NK-92 treated with Interleukin-12 subunit alpha and Interleukin-12 subunit beta, amount 100 ng/mL, for 24 hours (cell line): ENCODE measurements at regions not wholly inside any gene's neighbourhood (a gene's known extent, or its start where the extent isn't known, plus 50 kb on each side); places are given as distances from the start of the nearest gene placed in this dataset.
"Not testable (repeated sequence)": the region's sequence is repeated elsewhere in the genome, so short reads cannot be mapped to it uniquely, and the experiment has no call there.

Experiments used
- DNase-seq: peaks from one replicate; lab custom pipeline; 2025; lab: John Stamatoyannopoulos, UW

DNA sequence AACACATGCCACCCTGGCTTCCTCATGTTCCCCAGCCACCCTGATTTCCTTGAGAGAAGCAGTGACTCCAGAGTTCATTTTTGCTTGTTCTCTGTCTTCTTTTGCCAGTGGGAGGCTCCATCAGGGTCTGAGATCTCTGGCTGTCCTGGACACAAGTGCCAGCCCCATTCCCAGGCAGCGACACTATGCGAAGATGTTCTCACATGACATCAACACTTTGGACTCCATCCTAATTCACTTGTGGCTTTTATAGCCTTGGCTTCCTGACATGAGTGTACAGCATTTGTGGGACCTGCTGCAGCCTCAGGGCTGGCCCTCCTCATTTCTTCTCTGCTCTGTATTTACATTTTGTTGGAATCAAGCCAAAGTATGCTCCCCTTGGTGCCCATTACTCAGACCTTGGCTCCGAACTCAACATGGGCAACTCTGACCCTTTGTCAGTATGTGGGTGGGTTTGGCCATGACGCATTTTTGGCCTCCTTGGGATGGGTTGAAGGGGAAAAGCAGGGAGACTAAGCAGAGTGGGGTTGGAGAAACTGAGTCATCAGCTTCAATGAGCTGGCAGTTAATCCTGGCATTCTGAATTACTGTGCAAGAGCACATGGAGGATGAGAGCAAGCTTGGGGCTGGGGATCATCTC, 119.0 kb upstream of the EEF2KMT start:
- no peak for DNase-seq

DNA sequence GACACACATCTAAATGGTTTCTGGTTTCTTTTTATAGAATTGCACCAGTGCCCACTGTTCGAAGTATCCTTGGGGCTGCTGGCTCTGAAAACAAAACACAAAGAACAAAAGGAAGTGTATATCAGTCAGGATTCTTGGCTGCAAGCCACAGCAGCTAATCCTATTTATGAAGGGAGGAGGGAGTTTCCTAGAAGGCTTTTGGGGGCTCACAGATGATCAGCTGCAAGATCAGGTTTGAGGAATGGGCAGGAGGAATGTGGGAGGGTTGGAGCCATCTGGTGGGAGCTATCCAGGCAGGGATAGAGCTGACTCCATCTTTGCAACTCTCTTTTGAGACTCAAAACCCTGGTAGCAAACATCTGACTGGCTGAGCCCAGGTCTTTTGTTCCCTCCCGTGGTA, 118.3 kb upstream of the EEF2KMT start:
- no peak for DNase-seq

DNA sequence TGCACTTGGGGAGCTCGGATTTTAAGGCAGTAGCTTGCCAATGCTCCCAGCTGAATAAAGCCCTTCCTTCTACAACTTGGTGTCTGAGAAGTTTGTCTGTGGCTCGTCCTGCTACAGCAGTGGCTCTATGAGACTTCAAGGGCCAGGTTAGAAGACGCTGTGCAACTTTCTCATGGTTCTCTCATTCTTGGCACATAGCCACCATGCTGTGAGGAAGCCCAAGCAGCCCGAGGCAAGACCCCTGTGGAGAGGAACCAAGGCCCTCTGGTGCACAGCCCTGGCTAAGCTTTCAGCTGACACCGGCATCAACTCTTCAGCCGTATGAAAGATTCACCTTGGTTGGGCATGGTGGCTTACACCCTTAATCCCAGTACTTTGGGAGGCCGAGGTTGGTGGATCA, 116.9 kb upstream of the EEF2KMT start:
- DNase-seq = no peak

DNA sequence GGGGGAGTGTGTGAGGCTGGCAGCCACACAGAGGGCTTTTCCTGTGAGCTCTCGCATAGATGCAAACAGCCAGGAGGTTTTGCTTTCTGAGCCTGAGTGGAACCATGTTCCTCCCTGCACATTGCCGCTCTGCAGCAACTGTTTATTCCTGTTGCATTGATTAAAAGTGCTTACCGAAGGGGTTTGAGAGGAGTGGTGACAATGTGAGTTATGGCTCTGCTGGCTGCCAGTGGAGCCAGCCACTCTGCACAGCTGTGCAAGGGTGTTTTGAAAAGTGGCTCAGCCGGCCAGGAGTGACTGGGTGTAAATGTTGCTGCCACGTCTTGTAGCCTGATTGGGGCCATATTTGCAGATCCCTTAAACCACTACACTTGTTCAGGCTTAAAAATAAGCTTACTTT, 114.9 kb upstream of the EEF2KMT start:
- not testable (repeated sequence) for DNase-seq

DNA sequence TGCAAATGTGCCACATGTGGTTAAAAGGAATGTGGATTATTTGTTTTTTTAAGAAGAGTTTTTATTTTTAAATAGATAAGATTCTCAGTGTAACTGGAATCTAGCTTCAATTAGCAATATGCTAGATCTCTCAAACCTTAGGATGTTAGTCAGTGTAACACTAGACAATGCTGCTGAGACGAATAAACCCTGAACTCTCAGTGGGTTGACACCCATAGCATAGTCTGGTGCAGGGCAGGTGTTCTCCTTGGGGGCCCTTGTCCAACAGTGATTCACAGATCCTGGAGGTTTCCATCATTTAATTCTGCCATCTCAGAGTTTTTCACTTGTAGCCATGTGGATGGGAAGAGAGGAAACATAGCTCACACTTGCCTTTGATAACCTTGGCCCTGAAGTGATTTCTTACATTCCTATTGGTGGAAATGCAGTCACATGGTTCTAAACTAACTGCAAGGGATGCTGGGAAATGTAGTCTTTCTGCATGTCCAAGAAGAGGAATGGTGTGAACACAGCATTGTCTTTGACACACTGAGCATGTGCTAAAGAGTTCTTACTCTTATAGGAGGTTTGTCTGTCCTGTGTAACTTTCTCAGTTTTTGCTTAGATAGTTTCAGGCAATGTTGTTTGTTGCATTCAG, 110.4 kb upstream of the EEF2KMT start:
- DNase-seq = not testable (repeated sequence)

DNA sequence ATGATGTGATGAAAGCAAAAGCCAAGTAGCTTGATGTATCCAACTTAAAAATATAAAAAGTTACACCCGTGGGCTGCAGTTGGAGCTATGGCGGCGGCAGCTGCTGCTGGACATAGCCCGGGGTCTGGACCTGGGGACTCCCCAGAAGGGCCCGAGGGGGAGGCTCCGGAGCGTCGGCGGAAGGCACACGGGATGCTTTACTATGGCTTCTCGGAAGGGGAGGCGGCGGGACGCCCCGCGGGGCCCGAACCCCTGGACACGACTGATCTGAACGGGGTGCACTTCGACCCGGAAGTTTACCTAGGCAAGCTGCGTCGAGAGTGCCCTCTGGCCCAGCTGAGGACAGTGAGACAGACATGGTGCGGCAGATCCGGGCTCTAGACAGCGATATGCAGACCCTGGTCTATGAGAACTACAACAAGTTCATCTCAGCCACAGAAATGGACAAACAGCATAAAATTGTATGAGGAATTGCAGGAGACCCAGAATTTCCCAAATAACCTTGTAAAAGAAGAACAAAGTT, 109.5 kb upstream of the EEF2KMT start:
- DNase-seq = no peak

DNA sequence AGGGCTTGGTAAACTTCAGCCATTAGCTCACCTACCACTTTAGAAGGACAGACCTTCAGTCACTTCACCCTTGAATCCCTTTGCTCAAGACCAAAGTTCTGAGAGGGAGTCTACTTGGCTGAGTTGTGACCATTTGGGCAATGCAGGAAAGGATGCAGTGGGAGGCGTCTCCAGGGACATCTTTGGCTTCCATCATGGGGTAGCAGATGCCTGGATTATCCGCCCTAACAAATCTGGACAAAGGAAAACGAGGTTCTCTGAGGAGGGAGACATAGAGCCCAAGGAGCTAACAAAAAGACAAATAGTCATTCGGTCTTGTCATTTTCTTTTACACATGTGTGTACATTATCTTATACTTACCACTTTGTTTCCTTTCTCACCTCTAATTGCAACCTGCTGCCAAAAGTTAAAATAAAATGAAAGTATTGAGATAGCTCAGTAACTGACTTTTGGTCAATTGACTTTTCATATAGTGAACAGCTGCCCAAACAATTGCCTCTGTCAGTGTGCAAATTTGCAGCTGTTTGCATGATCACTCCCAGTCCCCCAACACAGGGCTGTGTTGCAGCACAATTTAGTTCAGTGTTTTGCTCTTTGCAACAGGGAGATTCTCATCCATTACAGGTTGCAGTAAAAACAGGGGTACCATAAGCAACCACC, 108.9 kb upstream of the EEF2KMT start:
- DNase-seq = no peak

DNA sequence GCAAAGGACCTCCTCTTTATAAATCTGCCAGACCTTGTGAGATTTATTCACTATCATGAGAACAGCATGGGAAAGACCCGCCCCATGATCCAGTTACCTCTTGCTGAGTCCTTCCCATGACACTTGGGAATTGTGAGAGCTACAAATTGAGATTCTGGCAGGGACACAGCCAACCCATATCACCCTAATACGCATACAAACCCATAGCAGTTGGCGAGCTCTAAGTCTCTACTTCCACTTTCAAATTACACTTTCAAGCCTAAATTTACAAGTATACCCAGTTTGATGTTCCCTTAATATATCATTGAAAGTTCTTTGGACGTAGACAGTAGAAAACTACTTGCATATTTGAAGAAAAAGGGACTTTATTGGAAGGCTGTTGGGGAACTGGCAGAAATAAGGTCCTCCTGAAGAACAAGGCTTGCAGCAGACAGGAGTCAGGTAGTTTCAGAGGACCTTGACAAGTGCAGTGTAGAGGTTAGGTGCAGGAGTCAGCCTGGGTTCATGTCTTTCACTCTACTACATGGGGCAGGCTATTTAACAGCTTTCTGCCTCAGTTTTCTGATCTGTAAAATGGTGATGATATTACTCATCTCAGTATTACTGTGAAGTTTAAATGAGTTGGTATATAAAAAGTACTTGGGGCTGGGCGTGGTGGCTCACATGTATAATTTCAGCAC, 107.9 kb upstream of the EEF2KMT start:
- no peak for DNase-seq

DNA sequence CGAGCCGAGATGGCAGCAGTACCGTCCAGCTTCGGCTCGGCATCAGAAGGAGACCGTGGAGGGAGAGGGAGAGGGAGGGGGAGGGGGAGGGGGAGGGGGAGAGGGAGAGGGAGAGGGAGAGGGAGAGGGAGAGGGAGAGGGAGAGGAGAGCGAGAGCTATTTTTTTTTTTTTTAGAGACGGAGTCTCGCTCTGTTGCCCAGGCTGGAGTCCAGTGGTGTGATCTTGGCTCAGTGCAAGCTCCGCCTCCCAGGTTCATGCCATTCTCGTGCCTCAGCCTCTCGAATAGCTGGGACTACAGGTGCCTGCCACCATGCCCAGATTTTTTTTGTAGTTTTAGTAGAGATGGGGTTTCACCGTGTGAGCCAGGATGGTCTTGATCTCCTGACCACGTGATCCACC, 106.1 kb upstream of the EEF2KMT start:
- DNase-seq = not testable (repeated sequence)

DNA sequence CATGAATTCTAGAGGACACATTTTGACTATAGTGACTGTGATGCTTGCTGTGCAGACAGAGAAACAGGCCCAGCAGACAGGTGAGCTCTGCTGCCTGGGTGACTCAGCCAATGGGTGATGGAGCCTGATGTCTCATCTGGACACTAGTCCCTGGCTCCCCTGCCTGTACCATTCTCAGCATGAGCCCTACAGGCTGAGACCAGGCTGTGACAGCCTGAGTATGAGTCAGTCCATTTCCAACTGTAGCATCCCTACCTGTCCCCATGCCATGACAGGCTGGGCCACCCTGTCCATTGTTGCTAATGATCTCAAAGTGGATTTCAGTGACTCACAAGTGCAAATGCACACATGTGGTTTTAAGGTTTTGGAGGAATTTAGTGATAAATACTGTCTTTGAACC, 102.5 kb upstream of the EEF2KMT start:
- DNase-seq = no peak

DNA sequence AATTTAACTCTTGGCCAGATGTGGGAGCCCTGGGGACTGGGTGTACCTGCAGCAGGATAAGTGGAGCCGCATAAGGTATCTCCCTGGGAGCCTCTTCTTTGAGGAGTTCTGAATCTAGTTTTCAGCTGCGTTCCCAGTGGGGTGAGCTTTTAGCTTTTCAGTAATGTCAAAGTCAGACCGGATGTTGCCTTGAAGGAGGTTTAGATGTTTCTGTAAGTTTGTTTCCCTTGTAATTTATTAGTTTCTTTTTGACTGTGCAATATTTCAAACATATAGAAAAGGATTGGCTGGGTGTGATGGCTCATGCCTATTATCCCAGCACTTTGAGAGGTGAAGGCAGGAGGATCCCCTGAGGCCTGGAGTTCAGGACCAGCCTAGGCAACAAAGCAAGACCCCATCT, 98.6 kb upstream of the EEF2KMT start:
- DNase-seq = no peak

DNA sequence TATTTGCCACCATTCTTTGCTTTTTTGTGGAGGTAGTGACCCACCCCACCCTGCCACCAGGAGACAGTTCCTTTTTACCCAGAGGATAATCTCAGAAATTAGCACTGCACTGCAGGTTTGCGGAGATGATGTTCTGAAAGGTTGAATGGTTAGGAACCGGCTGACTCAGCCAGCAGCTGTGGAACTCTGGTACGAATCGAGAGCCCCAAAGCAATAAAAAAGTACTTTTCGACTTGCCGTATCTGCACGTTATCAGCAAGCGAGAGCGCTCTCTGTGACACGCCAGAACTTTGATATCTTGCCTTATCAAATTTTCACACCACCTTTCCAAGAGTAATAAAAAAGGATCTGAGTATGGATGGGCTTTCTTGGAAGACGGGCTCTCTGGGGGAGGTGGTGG, 96.3 kb upstream of the EEF2KMT start:
- DNase-seq = no peak

DNA sequence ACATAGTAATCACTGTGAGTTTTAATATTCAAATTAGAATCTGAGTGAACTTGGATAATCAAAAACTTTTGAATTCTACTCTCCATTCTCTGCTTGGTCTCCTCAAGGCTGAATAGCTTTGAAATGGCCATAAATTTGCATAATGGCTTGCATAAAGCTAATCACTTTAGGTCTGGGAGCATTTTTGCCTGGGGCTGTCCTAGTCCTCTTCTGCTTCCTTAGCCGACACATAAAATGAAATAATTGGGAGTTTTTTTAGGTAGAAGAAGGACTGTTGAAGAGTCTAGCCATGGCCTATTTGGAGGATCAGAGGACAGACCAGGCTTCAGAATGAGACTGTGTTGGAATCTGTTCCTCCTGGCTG, 91.4 kb upstream of the EEF2KMT start:
- no peak for DNase-seq

DNA sequence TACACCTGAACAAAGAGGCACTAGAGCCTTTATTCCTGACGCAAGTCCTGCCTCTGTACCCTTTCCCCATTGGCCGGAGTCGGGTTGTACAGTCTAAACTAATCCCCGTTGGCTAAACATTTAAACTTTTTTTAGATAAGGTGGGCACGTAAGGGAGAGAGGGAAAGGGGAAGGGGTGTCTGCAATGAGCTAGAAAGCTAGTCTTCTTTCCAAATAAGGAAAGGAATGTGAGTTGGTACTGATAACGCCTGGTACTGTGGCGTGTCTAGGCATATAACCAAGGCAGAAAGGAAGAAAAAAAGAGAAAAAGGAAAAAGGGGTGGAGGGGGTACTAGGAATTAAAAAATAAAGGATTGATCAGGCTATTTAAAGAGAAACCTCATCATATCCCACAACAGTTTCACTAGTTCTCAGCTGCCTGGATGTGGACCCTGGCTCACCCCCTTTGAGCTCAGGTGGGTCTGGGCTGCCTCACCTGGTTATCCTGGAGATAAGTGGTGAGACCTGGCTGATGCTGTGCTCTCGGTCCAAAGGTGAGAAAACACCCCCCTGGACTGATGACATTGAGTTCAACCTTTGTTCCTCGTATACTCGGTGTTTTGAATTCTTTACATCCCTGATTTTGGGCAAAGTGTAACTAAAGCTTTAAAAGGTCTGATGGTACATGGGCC, 90.9 kb upstream of the EEF2KMT start:
- no peak for DNase-seq

DNA sequence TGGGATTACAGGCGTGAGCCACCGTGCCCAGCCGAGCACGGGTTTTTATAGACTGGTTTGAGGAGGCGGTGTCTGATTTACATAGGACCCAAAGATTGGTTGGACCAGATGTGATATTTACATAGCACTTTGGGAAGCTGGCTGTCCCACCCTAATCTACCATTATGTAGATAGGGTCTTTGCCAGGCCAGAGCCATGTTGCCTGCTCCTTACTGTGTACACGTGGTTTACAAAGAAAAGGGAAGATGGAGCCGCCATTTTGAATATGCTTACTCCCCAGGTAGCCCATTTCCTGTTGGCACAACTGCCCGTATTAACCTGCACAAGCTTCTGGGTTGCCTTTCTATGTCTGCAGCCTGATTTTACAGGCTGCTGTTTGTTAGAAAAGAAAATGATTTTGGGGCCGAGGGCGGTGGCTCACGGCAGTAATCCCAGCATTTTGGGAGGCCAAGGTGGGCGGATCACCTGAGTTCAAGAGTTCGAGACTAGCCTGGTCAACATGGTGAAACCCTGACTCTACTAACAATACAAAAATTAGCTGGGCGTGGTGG, 89.9 kb upstream of the EEF2KMT start:
- no peak for DNase-seq

DNA sequence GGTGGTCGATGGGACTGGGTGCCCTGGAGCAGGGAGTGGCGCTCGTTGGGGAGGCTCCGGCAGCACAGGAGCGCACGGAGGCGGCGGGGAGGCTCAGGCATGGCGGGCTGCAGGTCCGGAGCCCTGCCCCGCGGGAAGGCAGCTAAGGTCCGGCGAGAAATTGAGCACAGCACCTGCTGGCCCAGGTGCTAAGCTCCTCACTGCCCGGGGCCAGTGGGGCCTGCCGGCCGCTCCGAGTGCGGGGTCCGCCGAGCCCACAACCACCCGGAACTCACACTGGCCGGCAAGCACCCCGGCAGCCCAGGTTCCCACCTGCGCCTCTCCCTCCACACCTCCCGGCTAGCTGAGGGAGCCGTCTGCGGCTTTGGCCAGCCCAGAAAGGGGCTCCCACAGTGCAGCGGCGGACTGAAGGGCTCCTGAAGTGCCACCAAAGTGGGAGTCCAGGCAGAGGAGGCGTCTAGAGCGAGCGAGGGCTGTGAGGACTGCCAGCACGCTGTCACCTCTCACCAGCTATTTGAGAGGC, 88.8 kb upstream of the EEF2KMT start:
- no peak for DNase-seq

DNA sequence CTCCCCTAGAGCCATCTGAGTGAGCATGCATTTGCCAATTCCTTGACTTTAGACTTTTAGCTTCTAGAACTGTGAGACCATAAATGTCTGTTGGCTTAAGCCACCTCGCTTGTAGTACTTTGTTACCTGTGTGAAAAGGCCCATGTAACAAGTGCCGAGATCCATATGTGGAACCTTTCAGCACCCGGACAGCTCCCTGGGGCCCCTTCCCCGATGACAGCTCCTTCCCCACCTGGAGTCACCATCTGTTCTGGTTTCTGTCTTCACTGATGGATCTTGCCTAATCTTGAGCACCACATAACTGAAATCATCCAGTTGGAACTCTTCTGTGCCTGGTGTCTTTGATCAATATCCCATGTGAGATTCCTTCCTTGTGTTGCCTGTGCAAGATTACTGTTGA, 78.9 kb upstream of the EEF2KMT start:
- DNase-seq = no peak

DNA sequence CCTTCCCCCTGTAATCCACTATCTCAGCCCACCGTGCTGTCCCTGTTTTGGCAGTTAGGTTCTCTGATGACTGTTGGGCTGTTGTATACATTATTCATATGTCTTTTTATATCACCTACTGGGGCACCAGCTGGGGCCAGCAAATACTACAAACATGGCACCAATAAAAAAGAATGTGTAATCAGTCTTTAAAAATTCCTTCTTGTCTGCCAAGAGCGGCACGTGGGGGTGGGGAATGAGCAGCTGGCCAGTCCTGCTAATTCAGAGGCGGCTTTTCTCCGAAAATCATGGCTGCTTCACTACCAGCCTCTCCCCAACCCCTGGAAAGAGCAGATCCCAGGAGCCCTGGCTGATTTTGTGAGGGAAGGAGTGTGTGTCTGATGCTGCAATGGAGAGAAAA, 77.7 kb upstream of the EEF2KMT start:
- no peak for DNase-seq

DNA sequence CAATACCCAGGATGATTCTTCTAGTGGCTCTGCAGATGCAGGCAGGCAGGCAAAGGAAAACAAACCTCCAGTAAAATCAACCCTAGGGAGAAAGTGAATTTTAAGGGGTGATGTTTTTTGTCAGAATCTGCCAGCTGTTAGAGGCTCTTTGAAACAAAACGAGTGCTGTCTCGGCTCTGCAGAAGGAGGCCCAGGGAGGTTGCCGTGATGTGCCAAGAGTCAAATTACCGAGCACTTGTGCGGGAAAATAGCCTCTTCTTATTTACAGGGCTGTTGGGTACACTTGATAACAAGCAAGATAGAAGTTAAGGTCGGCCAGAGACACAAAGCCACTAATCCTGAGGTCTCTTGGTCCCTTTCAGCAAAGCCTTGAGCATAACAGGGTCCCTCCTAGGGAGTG, 68.9 kb upstream of the EEF2KMT start:
- DNase-seq = no peak

DNA sequence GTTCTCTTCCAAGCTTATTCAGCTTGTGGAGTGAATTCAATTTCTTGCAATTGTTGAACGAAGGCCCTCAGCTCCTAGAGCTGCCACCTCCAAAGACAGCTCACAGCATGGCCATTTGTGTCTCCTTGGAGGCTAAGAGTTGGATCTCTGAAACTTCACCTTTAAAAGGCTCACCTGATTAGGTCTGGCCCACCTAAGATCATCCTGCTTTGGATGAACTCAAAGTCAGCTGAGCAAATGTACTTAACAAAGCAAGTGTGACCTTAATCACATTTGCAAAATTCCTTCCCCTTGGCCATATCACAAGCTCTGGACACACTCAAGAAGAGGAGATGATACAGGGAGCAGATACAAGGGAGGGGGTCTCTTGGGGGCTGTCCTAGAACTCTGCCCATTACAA, 67.8 kb upstream of the EEF2KMT start:
- DNase-seq = not testable (repeated sequence)

DNA sequence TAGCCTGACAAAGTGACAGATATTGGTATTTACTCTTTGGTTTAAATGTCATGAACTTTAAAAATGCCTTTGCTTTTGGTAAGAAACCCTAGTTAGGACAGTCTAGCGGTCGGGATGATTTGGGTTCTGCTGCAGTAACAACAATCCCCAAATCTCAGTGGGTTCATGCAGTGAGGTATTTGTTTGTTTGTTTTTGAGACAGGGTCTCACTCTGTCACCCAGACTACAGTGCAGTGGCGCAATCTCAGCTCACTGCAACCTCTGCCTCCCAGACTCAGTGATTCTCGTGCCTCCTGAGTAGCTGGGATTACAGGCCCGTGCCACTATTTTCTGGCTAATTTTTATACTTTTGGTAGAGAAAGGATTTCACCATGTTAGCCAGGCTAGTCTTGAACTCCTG, 65.2 kb upstream of the EEF2KMT start:
- DNase-seq = not testable (repeated sequence)

DNA sequence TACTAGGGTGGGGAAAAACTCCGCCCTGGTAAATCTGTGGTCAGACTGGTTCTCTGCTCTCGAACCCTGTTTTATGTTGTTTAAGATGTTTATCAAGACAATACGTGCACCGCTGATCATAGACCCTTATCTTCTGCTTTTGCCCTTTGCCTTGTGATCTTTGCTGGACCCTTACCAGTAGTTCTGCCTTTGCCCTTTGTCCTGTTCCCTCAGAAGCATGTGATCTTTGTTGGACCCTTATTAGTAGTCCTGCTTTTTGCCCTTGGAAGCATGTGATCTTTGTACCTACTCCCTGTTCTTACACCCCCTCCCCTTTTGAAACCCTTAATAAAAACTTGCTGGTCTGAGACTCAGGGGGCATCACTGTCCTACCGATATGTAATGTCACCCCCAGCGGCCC, 64.3 kb upstream of the EEF2KMT start:
- DNase-seq = not testable (repeated sequence)
